ENCODE measurements at regions not wholly inside any gene's neighbourhood (a gene's known extent, or its start where the extent isn't known, plus 50 kb on each side); places are given as distances from the start of the nearest gene placed in this dataset.

- no peak overlapping the region for H3K27ac Mint-ChIP-seq
Measured at GRCh38 chr4:104113850-104114249, 380.8 kb downstream of the CXXC4 start.

GRCh38 chr4:104099141-104099540, 379.4 kb upstream of the TACR3 start:
- Mint-ChIP-seq H3K36me3 (no peaks in the 10 kb centered on the region), H3K4me3 (no peak overlapping the region), H3K9me3 (peaks cover 63% of the 10 kb centered on the region), H3K27ac (no peak overlapping the region), H3K27me3 (ENCODE audit: low read depth) (no peaks in the 10 kb centered on the region), H3K4me1 (no peaks in the 10 kb centered on the region)
- no peak for DNase-seq (ENCODE audit: low spot score in 2 of 2, unreplicated experiment in 2 of 2)
- TF ChIP-seq, protein P1, sequence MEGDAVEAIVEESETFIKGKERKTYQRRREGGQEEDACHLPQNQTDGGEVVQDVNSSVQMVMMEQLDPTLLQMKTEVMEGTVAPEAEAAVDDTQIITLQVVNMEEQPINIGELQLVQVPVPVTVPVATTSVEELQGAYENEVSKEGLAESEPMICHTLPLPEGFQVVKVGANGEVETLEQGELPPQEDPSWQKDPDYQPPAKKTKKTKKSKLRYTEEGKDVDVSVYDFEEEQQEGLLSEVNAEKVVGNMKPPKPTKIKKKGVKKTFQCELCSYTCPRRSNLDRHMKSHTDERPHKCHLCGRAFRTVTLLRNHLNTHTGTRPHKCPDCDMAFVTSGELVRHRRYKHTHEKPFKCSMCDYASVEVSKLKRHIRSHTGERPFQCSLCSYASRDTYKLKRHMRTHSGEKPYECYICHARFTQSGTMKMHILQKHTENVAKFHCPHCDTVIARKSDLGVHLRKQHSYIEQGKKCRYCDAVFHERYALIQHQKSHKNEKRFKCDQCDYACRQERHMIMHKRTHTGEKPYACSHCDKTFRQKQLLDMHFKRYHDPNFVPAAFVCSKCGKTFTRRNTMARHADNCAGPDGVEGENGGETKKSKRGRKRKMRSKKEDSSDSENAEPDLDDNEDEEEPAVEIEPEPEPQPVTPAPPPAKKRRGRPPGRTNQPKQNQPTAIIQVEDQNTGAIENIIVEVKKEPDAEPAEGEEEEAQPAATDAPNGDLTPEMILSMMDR (IDR thresholded peaks at IDR 0.05; ENCODE audit: unreplicated experiment) = no peak

More at GRCh38 chr4:104113850-104114249, 380.8 kb downstream of the CXXC4 start:
- Mint-ChIP-seq H3K4me3 (no peak overlapping the region), H3K9me3 (peaks cover 35% of the 10 kb centered on the region), H3K27me3 (ENCODE audit: low read depth) (no peaks in the 10 kb centered on the region), H3K36me3 (no peaks in the 10 kb centered on the region), H3K4me1 (no peaks in the 10 kb centered on the region)
- DNase-seq (ENCODE audit: low spot score in 2 of 2, unreplicated experiment in 2 of 2) = no peak
- TF ChIP-seq, protein P1 (IDR thresholded peaks at IDR 0.05; ENCODE audit: unreplicated experiment) = no peak

GRCh38 chr4:104093247-104093646, 373.5 kb upstream of the TACR3 start:
- no peaks in the 10 kb centered on the region for H3K36me3 Mint-ChIP-seq
- H3K27me3 Mint-ChIP-seq (ENCODE audit: low read depth) = no peaks in the 10 kb centered on the region
- peaks cover 37% of the 10 kb centered on the region for H3K9me3 Mint-ChIP-seq
- no peak overlapping the region for H3K27ac Mint-ChIP-seq
- no peaks in the 10 kb centered on the region for H3K4me1 Mint-ChIP-seq
- no peak overlapping the region for H3K4me3 Mint-ChIP-seq
- TF ChIP-seq, protein P1 (IDR thresholded peaks at IDR 0.05; ENCODE audit: unreplicated experiment) = no peak
- DNase-seq (ENCODE audit: low spot score in 2 of 2, unreplicated experiment in 2 of 2) = no peak

- TF ChIP-seq, protein P1 (IDR thresholded peaks at IDR 0.05; ENCODE audit: unreplicated experiment) = no peak
- Mint-ChIP-seq H3K27me3 (ENCODE audit: low read depth) (peaks cover 5% of the 10 kb centered on the region), H3K4me1 (no peaks in the 10 kb centered on the region), H3K4me3 (no peak overlapping the region), H3K36me3 (no peaks in the 10 kb centered on the region), H3K9me3 (peaks cover 11% of the 10 kb centered on the region), H3K27ac (no peak overlapping the region)
- no peak for DNase-seq (ENCODE audit: low spot score in 2 of 2, unreplicated experiment in 2 of 2)
Measured at GRCh38 chr4:104073229-104073628, 353.4 kb upstream of the TACR3 start.

DNA sequence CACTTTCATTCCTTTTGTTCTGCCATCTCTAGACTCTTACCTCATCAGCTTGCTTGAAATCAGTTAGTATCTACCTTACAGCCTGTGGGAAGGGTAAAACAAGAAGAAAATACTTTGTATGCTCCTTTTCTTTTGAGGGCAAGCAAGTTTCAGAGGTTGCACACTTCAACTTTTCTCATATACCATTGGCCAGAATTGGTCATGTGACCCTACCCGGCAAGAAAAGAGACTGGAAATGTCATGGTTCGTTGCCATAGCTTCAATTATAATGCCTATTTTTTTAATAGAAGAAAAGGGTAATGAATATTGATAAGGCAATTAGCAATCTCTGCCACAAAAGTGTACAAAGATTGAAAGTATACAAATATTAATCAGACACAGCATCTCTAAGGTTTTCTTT, 346.7 kb upstream of the TACR3 start:
- Mint-ChIP-seq H3K9me3 (peaks cover 11% of the 10 kb centered on the region), H3K4me1 (peaks cover 6% of the 10 kb centered on the region), H3K4me3 (no peak overlapping the region), H3K27ac (no peak overlapping the region), H3K27me3 (ENCODE audit: low read depth) (no peaks in the 10 kb centered on the region), H3K36me3 (no peaks in the 10 kb centered on the region)
- DNase-seq (ENCODE audit: low spot score in 2 of 2, unreplicated experiment in 2 of 2) = no peak
- TF ChIP-seq, protein P1 (IDR thresholded peaks at IDR 0.05; ENCODE audit: unreplicated experiment) = no peak
